ENCODE measurements at regions not wholly inside any gene's neighbourhood (a gene's known extent, or its start where the extent isn't known, plus 50 kb on each side); places are given as distances from the start of the nearest gene placed in this dataset.

DNA sequence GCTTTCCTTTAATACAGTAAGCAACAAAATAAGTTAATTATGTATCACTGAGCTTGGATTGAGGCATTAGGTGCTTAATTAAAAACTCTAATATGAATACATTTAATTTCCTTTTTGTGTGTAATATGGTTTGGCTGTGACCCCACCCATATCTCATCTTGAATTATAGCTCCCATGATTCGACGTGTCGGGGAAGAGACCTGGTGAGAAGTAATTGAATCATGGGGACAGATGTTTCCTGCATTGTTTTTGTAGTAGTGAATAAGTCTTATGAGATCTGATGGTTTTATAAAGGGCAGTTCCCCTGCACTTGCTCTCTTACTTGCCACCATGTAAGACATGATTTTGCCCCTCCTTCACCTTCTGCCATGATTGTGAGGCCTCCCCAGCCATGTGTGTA lies 325.4 kb upstream of the CDH7 start:
- no peaks in the 10 kb centered on the region for H3K27me3 ChIP-seq (ENCODE audit: control insufficient read depth, insufficient read depth, low read length)
- DNase-seq (ENCODE audit: low read depth) = no peak
- H3K4me3 ChIP-seq (ENCODE audit: low read depth, low read length) = no peak overlapping the region
- TF ChIP-seq, protein P1, sequence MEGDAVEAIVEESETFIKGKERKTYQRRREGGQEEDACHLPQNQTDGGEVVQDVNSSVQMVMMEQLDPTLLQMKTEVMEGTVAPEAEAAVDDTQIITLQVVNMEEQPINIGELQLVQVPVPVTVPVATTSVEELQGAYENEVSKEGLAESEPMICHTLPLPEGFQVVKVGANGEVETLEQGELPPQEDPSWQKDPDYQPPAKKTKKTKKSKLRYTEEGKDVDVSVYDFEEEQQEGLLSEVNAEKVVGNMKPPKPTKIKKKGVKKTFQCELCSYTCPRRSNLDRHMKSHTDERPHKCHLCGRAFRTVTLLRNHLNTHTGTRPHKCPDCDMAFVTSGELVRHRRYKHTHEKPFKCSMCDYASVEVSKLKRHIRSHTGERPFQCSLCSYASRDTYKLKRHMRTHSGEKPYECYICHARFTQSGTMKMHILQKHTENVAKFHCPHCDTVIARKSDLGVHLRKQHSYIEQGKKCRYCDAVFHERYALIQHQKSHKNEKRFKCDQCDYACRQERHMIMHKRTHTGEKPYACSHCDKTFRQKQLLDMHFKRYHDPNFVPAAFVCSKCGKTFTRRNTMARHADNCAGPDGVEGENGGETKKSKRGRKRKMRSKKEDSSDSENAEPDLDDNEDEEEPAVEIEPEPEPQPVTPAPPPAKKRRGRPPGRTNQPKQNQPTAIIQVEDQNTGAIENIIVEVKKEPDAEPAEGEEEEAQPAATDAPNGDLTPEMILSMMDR (IDR thresholded peaks at IDR 0.05; ENCODE audit: insufficient read depth, low read length, poor library complexity, severe bottlenecking) = no peak
- H3K36me3 ChIP-seq (ENCODE audit: control insufficient read depth, insufficient read depth, low read length) = no peaks in the 10 kb centered on the region

DNA sequence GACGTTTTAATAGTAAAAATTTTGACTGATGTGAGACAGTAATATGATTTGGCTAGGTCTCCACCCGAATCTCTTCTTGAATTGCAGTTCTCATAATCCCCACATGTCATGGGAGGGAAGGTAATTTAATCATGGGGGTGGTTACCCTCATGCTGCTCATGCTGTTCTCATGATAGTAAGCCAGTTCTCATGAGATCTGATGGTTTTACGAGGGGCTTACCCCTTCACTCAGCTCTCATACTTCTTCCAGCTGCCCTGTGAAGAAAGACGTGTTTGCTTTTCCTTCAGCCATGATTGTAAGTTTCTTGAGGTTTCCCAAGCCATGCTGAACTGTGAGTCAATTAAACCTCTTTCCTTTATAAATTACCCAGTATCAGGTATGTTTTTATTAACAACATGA lies 327.0 kb upstream of the CDH7 start:
- TF ChIP-seq, protein P1 (IDR thresholded peaks at IDR 0.05; ENCODE audit: insufficient read depth, low read length, poor library complexity, severe bottlenecking) = no peak
- H3K36me3 ChIP-seq (ENCODE audit: control insufficient read depth, insufficient read depth, low read length) = no peaks in the 10 kb centered on the region
- DNase-seq (ENCODE audit: low read depth) = no peak
- no peak overlapping the region for H3K4me3 ChIP-seq (ENCODE audit: low read depth, low read length)
- H3K27me3 ChIP-seq (ENCODE audit: control insufficient read depth, insufficient read depth, low read length) = no peaks in the 10 kb centered on the region

DNA sequence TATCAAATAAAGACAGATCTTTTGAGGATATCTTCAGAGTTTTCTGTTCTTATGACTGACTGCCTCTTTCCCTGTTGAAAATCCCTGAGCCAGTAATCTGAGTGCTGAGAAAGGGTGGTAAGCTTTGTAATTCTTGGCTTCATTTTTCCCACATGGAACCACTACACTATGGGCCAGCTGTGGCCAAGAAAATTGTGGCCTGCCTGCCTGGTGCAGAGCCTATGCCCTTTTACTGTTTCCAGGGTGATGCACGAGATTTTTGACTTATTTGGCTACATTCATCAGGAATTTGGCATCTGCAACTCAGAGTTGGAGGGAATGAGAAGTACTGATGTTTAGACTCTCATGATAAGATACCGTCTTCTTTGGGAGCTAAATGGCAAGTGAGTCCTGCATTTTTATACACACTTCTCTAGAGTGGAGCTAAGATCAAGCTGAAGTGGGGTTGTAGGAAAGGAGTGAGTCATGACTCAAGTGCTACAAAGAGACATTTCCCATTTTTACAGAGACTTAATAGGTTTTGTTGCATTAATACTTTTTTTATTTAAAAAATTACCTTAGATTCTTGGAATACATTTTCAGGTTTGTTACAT lies 328.2 kb upstream of the CDH7 start:
- Histone ChIP-seq H3K36me3 (ENCODE audit: control insufficient read depth, insufficient read depth, low read length) (no peaks in the 10 kb centered on the region), H3K4me3 (ENCODE audit: low read depth, low read length) (no peak overlapping the region), H3K27me3 (ENCODE audit: control insufficient read depth, insufficient read depth, low read length) (no peaks in the 10 kb centered on the region)
- no peak for DNase-seq (ENCODE audit: low read depth)
- TF ChIP-seq, protein P1 (IDR thresholded peaks at IDR 0.05; ENCODE audit: insufficient read depth, low read length, poor library complexity, severe bottlenecking) = no peak

DNA sequence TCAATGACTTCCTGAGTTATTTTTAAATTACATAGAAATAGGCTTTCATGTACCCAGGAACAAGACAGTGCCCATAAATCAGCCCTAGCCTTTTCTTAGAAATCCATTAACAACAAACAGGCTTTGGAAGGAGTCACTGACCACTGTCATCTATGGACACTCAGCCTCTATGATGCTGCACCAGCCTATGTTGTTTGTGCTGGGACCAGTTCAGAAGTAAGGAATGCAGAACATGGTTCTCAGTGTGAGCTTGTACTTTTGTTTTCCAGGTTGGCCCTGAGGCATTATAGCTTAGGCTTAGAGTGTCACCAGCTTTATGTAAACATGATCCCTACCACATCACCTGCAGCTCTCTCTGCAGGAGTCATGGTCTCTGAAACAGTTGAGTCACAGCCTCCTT lies 335.7 kb upstream of the CDH7 start:
- no peak overlapping the region for H3K4me3 ChIP-seq (ENCODE audit: low read depth, low read length)
- TF ChIP-seq, protein P1 (IDR thresholded peaks at IDR 0.05; ENCODE audit: insufficient read depth, low read length, poor library complexity, severe bottlenecking) = no peak
- DNase-seq (ENCODE audit: low read depth) = no peak
- H3K27me3 ChIP-seq (ENCODE audit: control insufficient read depth, insufficient read depth, low read length) = no peaks in the 10 kb centered on the region
- H3K36me3 ChIP-seq (ENCODE audit: control insufficient read depth, insufficient read depth, low read length) = no peaks in the 10 kb centered on the region

DNA sequence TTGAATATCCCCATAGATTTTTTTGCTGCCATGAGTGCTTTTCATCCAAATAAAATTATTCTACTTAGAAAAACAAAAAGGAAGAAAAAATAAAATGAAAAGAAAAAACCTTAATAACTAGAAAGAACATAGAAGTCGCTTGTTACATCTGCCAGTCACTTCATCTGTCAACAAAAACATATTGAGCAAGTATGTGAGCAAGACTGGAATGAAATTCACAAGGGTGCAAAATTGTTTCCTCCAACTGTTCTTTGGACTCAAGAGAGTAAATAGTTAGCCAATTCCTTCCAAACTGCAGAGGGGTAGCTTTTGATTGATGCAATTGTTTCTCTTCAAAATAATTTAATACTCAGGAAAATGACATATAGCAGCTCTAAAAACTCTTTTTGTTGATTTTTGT lies 336.3 kb upstream of the CDH7 start:
- Histone ChIP-seq H3K27me3 (ENCODE audit: control insufficient read depth, insufficient read depth, low read length) (no peaks in the 10 kb centered on the region), H3K36me3 (ENCODE audit: control insufficient read depth, insufficient read depth, low read length) (no peaks in the 10 kb centered on the region), H3K4me3 (ENCODE audit: low read depth, low read length) (no peak overlapping the region)
- TF ChIP-seq, protein P1 (IDR thresholded peaks at IDR 0.05; ENCODE audit: insufficient read depth, low read length, poor library complexity, severe bottlenecking) = no peak
- no peak for DNase-seq (ENCODE audit: low read depth)

DNA sequence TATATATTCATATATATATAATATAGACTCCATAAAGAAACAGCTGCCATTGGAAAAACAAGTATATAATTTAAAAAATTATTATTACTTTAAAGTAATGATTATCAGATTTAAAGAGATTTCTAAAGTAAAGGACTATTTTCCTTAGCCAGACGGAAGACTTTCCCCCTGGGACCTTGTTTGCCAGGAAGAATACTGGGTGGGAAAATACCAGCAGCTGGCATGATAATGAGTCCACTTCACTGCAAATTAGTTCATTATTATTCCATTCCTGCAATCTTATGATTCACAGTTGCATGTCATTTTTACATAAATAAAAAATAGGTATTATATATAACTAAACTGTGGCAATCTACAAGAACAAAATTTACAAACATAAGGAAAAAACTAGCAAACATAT lies 339.8 kb upstream of the CDH7 start:
- H3K4me3 ChIP-seq (ENCODE audit: low read depth, low read length) = no peak overlapping the region
- no peaks in the 10 kb centered on the region for H3K27me3 ChIP-seq (ENCODE audit: control insufficient read depth, insufficient read depth, low read length)
- no peaks in the 10 kb centered on the region for H3K36me3 ChIP-seq (ENCODE audit: control insufficient read depth, insufficient read depth, low read length)
- no peak for DNase-seq (ENCODE audit: low read depth)
- TF ChIP-seq, protein P1 (IDR thresholded peaks at IDR 0.05; ENCODE audit: insufficient read depth, low read length, poor library complexity, severe bottlenecking) = no peak

Measured in kidney epithelial cell (primary cell).